ENCODE measurements at regions not wholly inside any gene's neighbourhood (a gene's known extent, or its start where the extent isn't known, plus 50 kb on each side); places are given as distances from the start of the nearest gene placed in this dataset.

- Histone ChIP-seq H3K4me3 (replicated peaks in 1 of 2; ENCODE audit: low read depth in 1 of 2, low read length in 2 of 2) (no peak overlapping the region), H4K20me1 (ENCODE audit: insufficient read depth) (no peaks in the 10 kb centered on the region), H2AFZ (ENCODE audit: low read depth, low read length, poor library complexity, severe bottlenecking) (no peak overlapping the region), H3K9ac (ENCODE audit: low read length) (no peak overlapping the region), H3K27ac (ENCODE audit: low read depth, low read length) (no peak overlapping the region), H3K4me2 (ENCODE audit: low read length) (no peak overlapping the region), H3K79me2 (ENCODE audit: insufficient read depth, low read length) (no peaks in the 10 kb centered on the region), H3K27me3 (ENCODE audit: insufficient read depth, low read length) (peaks cover 13% of the 10 kb centered on the region; the same call in 1 of the 2 replicates), H3K9me2 (ENCODE audit: insufficient read depth) (no peaks in the 10 kb centered on the region; the same call in 1 of the 2 replicates), H3K4me1 (ENCODE audit: control insufficient read depth in 1 of 2, insufficient read depth in 2 of 2, low read length in 2 of 2) (no peaks in the 10 kb centered on the region), H3K9me3 (ENCODE audit: control insufficient read depth in 1 of 2, insufficient read depth in 1 of 2, low read depth in 1 of 2, low read length in 2 of 2) (no peaks in the 10 kb centered on the region), H3K36me3 (ENCODE audit: control insufficient read depth in 1 of 2, insufficient read depth in 2 of 2, low read length in 2 of 2) (no peaks in the 10 kb centered on the region)
- RAD21 ChIA-PET (ENCODE audit: low non-redundant PET in 1 of 2, low total read pairs in 2 of 2, uncharacterized antibody in 2 of 2, unreplicated experiment in 2 of 2) = no interaction called here
- POLR2A ChIA-PET = no interaction called here
- BruUV-seq (replicated peaks) = no TSS peak
- no peak for ATAC-seq
- intact Hi-C loops (cut with micrococcal nuclease) = no loop called here
- CTCF ChIA-PET = no interaction called here
- DNase-seq (ENCODE audit: low read depth, low spot score) = no peak
- TF ChIP-seq REST (IDR thresholded peaks at IDR 0.05; ENCODE audit: low read depth) (no peak), ELF1 (IDR thresholded peaks at IDR 0.05; ENCODE audit: borderline replicate concordance, low read depth) (no peak), EZH2phosphoT487 (IDR thresholded peaks at IDR 0.05; ENCODE audit: borderline replicate concordance) (no peak), JUND (IDR thresholded peaks at IDR 0.05) (no peak), POLR2A (IDR thresholded peaks at IDR 0.05; ENCODE audit: borderline replicate concordance, extremely low read depth, insufficient read depth, insufficient read length) (no peak), EZH2 (IDR thresholded peaks at IDR 0.05) (no peak), SIN3A (IDR thresholded peaks at IDR 0.05; ENCODE audit: low read depth) (no peak), TCF7L2 (IDR thresholded peaks at IDR 0.05; ENCODE audit: borderline replicate concordance, extremely low read depth, insufficient read depth, insufficient read length) (no peak), FOSL1 (IDR thresholded peaks at IDR 0.05; ENCODE audit: low read depth) (no peak), CTCF (IDR thresholded peaks at IDR 0.05 in 2 of 3, conservative IDR thresholded peaks at IDR 0.05 in 1 of 3; ENCODE audit: borderline replicate concordance in 1 of 3, insufficient read depth in 1 of 3, low read depth in 2 of 3, low read length in 2 of 3) (no peak), CEBPB (IDR thresholded peaks at IDR 0.05; ENCODE audit: low read depth) (no peak)
- TF ChIP-seq, protein P1, sequence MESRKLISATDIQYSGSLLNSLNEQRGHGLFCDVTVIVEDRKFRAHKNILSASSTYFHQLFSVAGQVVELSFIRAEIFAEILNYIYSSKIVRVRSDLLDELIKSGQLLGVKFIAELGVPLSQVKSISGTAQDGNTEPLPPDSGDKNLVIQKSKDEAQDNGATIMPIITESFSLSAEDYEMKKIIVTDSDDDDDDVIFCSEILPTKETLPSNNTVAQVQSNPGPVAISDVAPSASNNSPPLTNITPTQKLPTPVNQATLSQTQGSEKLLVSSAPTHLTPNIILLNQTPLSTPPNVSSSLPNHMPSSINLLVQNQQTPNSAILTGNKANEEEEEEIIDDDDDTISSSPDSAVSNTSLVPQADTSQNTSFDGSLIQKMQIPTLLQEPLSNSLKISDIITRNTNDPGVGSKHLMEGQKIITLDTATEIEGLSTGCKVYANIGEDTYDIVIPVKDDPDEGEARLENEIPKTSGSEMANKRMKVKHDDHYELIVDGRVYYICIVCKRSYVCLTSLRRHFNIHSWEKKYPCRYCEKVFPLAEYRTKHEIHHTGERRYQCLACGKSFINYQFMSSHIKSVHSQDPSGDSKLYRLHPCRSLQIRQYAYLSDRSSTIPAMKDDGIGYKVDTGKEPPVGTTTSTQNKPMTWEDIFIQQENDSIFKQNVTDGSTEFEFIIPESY (IDR thresholded peaks at IDR 0.05; ENCODE audit: extremely low read depth, insufficient replicate concordance, low read length) = no peak
Measured at GRCh38 chr3:65153850-65154512, 466.2 kb upstream of the ADAMTS9 start.
